ENCODE measurements at regions not wholly inside any gene's neighbourhood (a gene's known extent, or its start where the extent isn't known, plus 50 kb on each side); places are given as distances from the start of the nearest gene placed in this dataset.
"Not testable (repeated sequence)": the region's sequence is repeated elsewhere in the genome, so short reads cannot be mapped to it uniquely, and the experiment has no call there.

- TF ChIP-seq FOXP2 (optimal IDR thresholded peaks at IDR 0.05; ENCODE audit: control extremely low read depth, extremely low read length, insufficient read depth) (no peak), POLR2AphosphoS5 (IDR thresholded peaks at IDR 0.05; ENCODE audit: borderline replicate concordance, low read depth, low read length) (no peak), EZH2 (IDR thresholded peaks at IDR 0.05) (no peak)
- no peak for DNase-seq (ENCODE audit: low read depth, low spot score)
- Histone ChIP-seq H3K27ac (no peak overlapping the region), H3K9me3 (ENCODE audit: low read depth, low read length) (no peaks in the 10 kb centered on the region; the same call in 1 of the 2 replicates), H3K36me3 (ENCODE audit: insufficient read depth, low read length) (no peaks in the 10 kb centered on the region), H3K4me3 (no peak overlapping the region), H3K9ac (ENCODE audit: insufficient read length) (no peak overlapping the region)
These were observed 257.7 kb downstream of the TLE1 start for GRCh38 chr9:81431641-81432040.

- Histone ChIP-seq H3K9me3 (ENCODE audit: low read depth, low read length) (no peaks in the 10 kb centered on the region; the same call in 1 of the 2 replicates), H3K36me3 (ENCODE audit: insufficient read depth, low read length) (no peaks in the 10 kb centered on the region), H3K9ac (ENCODE audit: insufficient read length) (no peak overlapping the region), H3K4me3 (no peak overlapping the region), H3K27ac (no peak overlapping the region)
- DNase-seq (ENCODE audit: low read depth, low spot score), result no peak
- TF ChIP-seq POLR2AphosphoS5 (IDR thresholded peaks at IDR 0.05; ENCODE audit: borderline replicate concordance, low read depth, low read length) (no peak), FOXP2 (optimal IDR thresholded peaks at IDR 0.05; ENCODE audit: control extremely low read depth, extremely low read length, insufficient read depth) (no peak), EZH2 (IDR thresholded peaks at IDR 0.05) (no peak)
These were observed 258.6 kb downstream of the TLE1 start for GRCh38 chr9:81430727-81431126.

GRCh38 chr9:81427870-81428269, 261.5 kb downstream of the TLE1 start:
- no peaks in the 10 kb centered on the region; the same call in 1 of the 2 replicates for H3K9me3 ChIP-seq (ENCODE audit: low read depth, low read length)
- no peak for TF ChIP-seq FOXP2 (optimal IDR thresholded peaks at IDR 0.05; ENCODE audit: control extremely low read depth, extremely low read length, insufficient read depth)

GRCh38 chr9:81424431-81424830, 264.9 kb downstream of the TLE1 start:
- Histone ChIP-seq H3K9me3 (ENCODE audit: low read depth, low read length) (no peaks in the 10 kb centered on the region; the same call in 1 of the 2 replicates), H3K4me3 (no peak overlapping the region), H3K27ac (no peak overlapping the region), H3K36me3 (ENCODE audit: insufficient read depth, low read length) (no peaks in the 10 kb centered on the region), H3K9ac (ENCODE audit: insufficient read length) (no peak overlapping the region)
- no peak for DNase-seq (ENCODE audit: low read depth, low spot score)
- TF ChIP-seq POLR2AphosphoS5 (IDR thresholded peaks at IDR 0.05; ENCODE audit: borderline replicate concordance, low read depth, low read length) (no peak), EZH2 (IDR thresholded peaks at IDR 0.05) (no peak), FOXP2 (optimal IDR thresholded peaks at IDR 0.05; ENCODE audit: control extremely low read depth, extremely low read length, insufficient read depth) (no peak)

More at GRCh38 chr9:81427870-81428269, 261.5 kb downstream of the TLE1 start:
- Histone ChIP-seq H3K9ac (ENCODE audit: insufficient read length) (no peak overlapping the region), H3K36me3 (ENCODE audit: insufficient read depth, low read length) (no peaks in the 10 kb centered on the region), H3K4me3 (no peak overlapping the region), H3K27ac (no peak overlapping the region)
- no peak for DNase-seq (ENCODE audit: low read depth, low spot score)

GRCh38 chr9:81423589-81424326, 265.6 kb downstream of the TLE1 start:
- Histone ChIP-seq H3K4me3 (no peak overlapping the region), H3K9me3 (ENCODE audit: low read depth, low read length) (no peaks in the 10 kb centered on the region; the same call in 1 of the 2 replicates), H3K9ac (ENCODE audit: insufficient read length) (no peak overlapping the region), H3K27ac (no peak overlapping the region), H3K36me3 (ENCODE audit: insufficient read depth, low read length) (no peaks in the 10 kb centered on the region)
- no peak for DNase-seq (ENCODE audit: low read depth, low spot score)
- no peak for TF ChIP-seq POLR2AphosphoS5 (IDR thresholded peaks at IDR 0.05; ENCODE audit: borderline replicate concordance, low read depth, low read length)
- TF ChIP-seq FOXP2 (optimal IDR thresholded peaks at IDR 0.05; ENCODE audit: control extremely low read depth, extremely low read length, insufficient read depth), result no peak
- TF ChIP-seq EZH2 (IDR thresholded peaks at IDR 0.05), result no peak

- H3K27ac ChIP-seq; H3K9me3 ChIP-seq (ENCODE audit: low read depth, low read length); H3K9ac ChIP-seq (ENCODE audit: insufficient read length); H3K36me3 ChIP-seq (ENCODE audit: insufficient read depth, low read length); DNase-seq (ENCODE audit: low read depth, low spot score); H3K4me3 ChIP-seq: not testable (repeated sequence)
These were observed 268.3 kb downstream of the TLE1 start for GRCh38 chr9:81421090-81421489.

GRCh38 chr9:81420024-81420423, 269.3 kb downstream of the TLE1 start:
- no peak for DNase-seq (ENCODE audit: low read depth, low spot score)
- no peak overlapping the region for H3K4me3 ChIP-seq
- TF ChIP-seq POLR2AphosphoS5 (IDR thresholded peaks at IDR 0.05; ENCODE audit: borderline replicate concordance, low read depth, low read length) (no peak), FOXP2 (optimal IDR thresholded peaks at IDR 0.05; ENCODE audit: control extremely low read depth, extremely low read length, insufficient read depth) (no peak), EZH2 (IDR thresholded peaks at IDR 0.05) (no peak)
- H3K9ac ChIP-seq (ENCODE audit: insufficient read length), result no peak overlapping the region
- no peaks in the 10 kb centered on the region for H3K36me3 ChIP-seq (ENCODE audit: insufficient read depth, low read length)
- no peak overlapping the region for H3K27ac ChIP-seq
- H3K9me3 ChIP-seq (ENCODE audit: low read depth, low read length), result no peaks in the 10 kb centered on the region

- no peak overlapping the region for H3K27ac ChIP-seq
- TF ChIP-seq POLR2AphosphoS5 (IDR thresholded peaks at IDR 0.05; ENCODE audit: borderline replicate concordance, low read depth, low read length) (no peak), EZH2 (IDR thresholded peaks at IDR 0.05) (no peak), FOXP2 (optimal IDR thresholded peaks at IDR 0.05; ENCODE audit: control extremely low read depth, extremely low read length, insufficient read depth) (no peak)
These were observed 271.4 kb downstream of the TLE1 start for GRCh38 chr9:81417941-81418340.

GRCh38 chr9:81417299-81417675, 272.1 kb downstream of the TLE1 start:
- no peak for DNase-seq (ENCODE audit: low read depth, low spot score)
- no peak for TF ChIP-seq EZH2 (IDR thresholded peaks at IDR 0.05)
- no peak for TF ChIP-seq POLR2AphosphoS5 (IDR thresholded peaks at IDR 0.05; ENCODE audit: borderline replicate concordance, low read depth, low read length)
- TF ChIP-seq FOXP2 (optimal IDR thresholded peaks at IDR 0.05; ENCODE audit: control extremely low read depth, extremely low read length, insufficient read depth), result no peak
- Histone ChIP-seq H3K27ac (no peak overlapping the region), H3K4me3 (no peak overlapping the region), H3K9ac (ENCODE audit: insufficient read length) (no peak overlapping the region), H3K9me3 (ENCODE audit: low read depth, low read length) (no peaks in the 10 kb centered on the region), H3K36me3 (ENCODE audit: insufficient read depth, low read length) (no peaks in the 10 kb centered on the region)

More at GRCh38 chr9:81417941-81418340, 271.4 kb downstream of the TLE1 start:
- DNase-seq (ENCODE audit: low read depth, low spot score), result no peak
- no peaks in the 10 kb centered on the region for H3K9me3 ChIP-seq (ENCODE audit: low read depth, low read length)
- H3K4me3 ChIP-seq, result no peak overlapping the region
- no peaks in the 10 kb centered on the region for H3K36me3 ChIP-seq (ENCODE audit: insufficient read depth, low read length)
- H3K9ac ChIP-seq (ENCODE audit: insufficient read length), result no peak overlapping the region
